Nephron (organoid): ENCODE measurements at regions not wholly inside any gene's neighbourhood (a gene's known extent, or its start where the extent isn't known, plus 50 kb on each side); places are given as distances from the start of the nearest gene placed in this dataset.

ENCODE experiments used
- H3K27ac Mint-ChIP-seq, 3 experiments: 2 replicates each; pipeline ENCODE4 v1.8.0; 2020; ENCODE audit warnings: mixed read lengths in 3 of 3, mild to moderate bottlenecking in 2 of 3, moderate library complexity in 1 of 3
- H3K27me3 Mint-ChIP-seq: 2 replicates; pipeline ENCODE4 v1.8.0; 2021; ENCODE audit warnings: low read depth, mild to moderate bottlenecking, moderate library complexity, mixed read lengths
- H3K36me3 Mint-ChIP-seq: 2 replicates; pipeline ENCODE4 v1.8.0; 2020; ENCODE audit warnings: low read depth, mixed read lengths
- H3K4me1 Mint-ChIP-seq: 2 replicates; pipeline ENCODE4 v1.8.0; 2020; ENCODE audit warnings: mixed read lengths
- H3K4me3 Mint-ChIP-seq, 3 experiments: 2 replicates each; pipeline ENCODE4 v1.8.0; 2020; ENCODE audit warnings: mild to moderate bottlenecking in 3 of 3, mixed read lengths in 3 of 3, moderate library complexity in 2 of 3
- H3K9me3 Mint-ChIP-seq: 2 replicates; pipeline ENCODE4 v1.8.0; 2020; ENCODE audit warnings: mixed read lengths
- CTCF ChIP-seq, 3 experiments: fragments of 200-600 bp; sonication (generic); IDR thresholded peaks; one replicate each; pipeline ENCODE4 v1.5.0; 2021; ENCODE audit warnings: antibody characterized with exemption in 3 of 3; ENCODE audit not compliant: unreplicated experiment in 3 of 3

GRCh38 chr11:26777372-26777808 lies 55.5 kb upstream of the SLC5A12 start:
- no peaks in the 10 kb centered on the region for H3K36me3 Mint-ChIP-seq
- H3K4me3 Mint-ChIP-seq: no peak overlapping the region
- no peaks in the 10 kb centered on the region for H3K9me3 Mint-ChIP-seq
- H3K27ac Mint-ChIP-seq: no peak overlapping the region
- no peaks in the 10 kb centered on the region for H3K27me3 Mint-ChIP-seq
- no peak for TF ChIP-seq CTCF (IDR thresholded peaks at IDR 0.05; ENCODE audit: unreplicated experiment in 3 of 3)
- H3K4me1 Mint-ChIP-seq: peaks cover 3% of the 10 kb centered on the region

- no peak for TF ChIP-seq CTCF (IDR thresholded peaks at IDR 0.05; ENCODE audit: unreplicated experiment in 3 of 3)
- Mint-ChIP-seq H3K4me3 (no peak overlapping the region), H3K36me3 (peaks cover 2% of the 10 kb centered on the region), H3K27ac (no peak overlapping the region), H3K4me1 (peaks cover 3% of the 10 kb centered on the region), H3K9me3 (peaks cover 4% of the 10 kb centered on the region), H3K27me3 (no peaks in the 10 kb centered on the region)
Measured at GRCh38 chr11:26778000-26778757, 56.3 kb upstream of the SLC5A12 start.

GRCh38 chr11:26779074-26779865 lies 57.4 kb upstream of the SLC5A12 start:
- Mint-ChIP-seq H3K27ac (no peak overlapping the region), H3K27me3 (no peaks in the 10 kb centered on the region), H3K4me3 (no peak overlapping the region), H3K4me1 (peaks cover 3% of the 10 kb centered on the region), H3K36me3 (peaks cover 7% of the 10 kb centered on the region), H3K9me3 (peaks cover 15% of the 10 kb centered on the region)
- TF ChIP-seq CTCF (IDR thresholded peaks at IDR 0.05; ENCODE audit: unreplicated experiment in 3 of 3): no peak

GRCh38 chr11:26780376-26781085 lies 58.7 kb upstream of the SLC5A12 start:
- Mint-ChIP-seq H3K9me3 (peaks cover 23% of the 10 kb centered on the region), H3K27me3 (no peaks in the 10 kb centered on the region), H3K4me1 (peaks cover 3% of the 10 kb centered on the region), H3K36me3 (peaks cover 11% of the 10 kb centered on the region), H3K27ac (peak overlapping the region in 2 of 3 experiments; percentile 16 to 33), H3K4me3 (no peak overlapping the region)
- TF ChIP-seq CTCF (IDR thresholded peaks at IDR 0.05; ENCODE audit: unreplicated experiment in 3 of 3): no peak

GRCh38 chr11:26782220-26782965 lies 60.5 kb upstream of the SLC5A12 start:
- Mint-ChIP-seq H3K4me1 (peaks cover 9% of the 10 kb centered on the region), H3K9me3 (peaks cover 31% of the 10 kb centered on the region), H3K4me3 (no peak overlapping the region), H3K27me3 (peaks cover 3% of the 10 kb centered on the region), H3K27ac (no peak overlapping the region), H3K36me3 (peaks cover 15% of the 10 kb centered on the region)
- TF ChIP-seq CTCF (IDR thresholded peaks at IDR 0.05; ENCODE audit: unreplicated experiment in 3 of 3): no peak
